Neutrophil (primary cell): ENCODE measurements at regions not wholly inside any gene's neighbourhood (a gene's known extent, or its start where the extent isn't known, plus 50 kb on each side); places are given as distances from the start of the nearest gene placed in this dataset.
A peak's percentile ranks its signal among the peaks of the same experiment; 100 is the strongest.

ENCODE experiments used
- H3K27ac ChIP-seq: fragments of 200-600 bp; sonication (generic); 2 replicates; pipeline ENCODE4 v1.5.1; 2016; ENCODE audit warnings: mild to moderate bottlenecking, moderate library complexity
- H3K27me3 ChIP-seq: fragments of 200-600 bp; sonication (generic); 2 replicates; pipeline ENCODE4 v1.6.0; 2016; ENCODE audit warnings: mild to moderate bottlenecking
- H3K36me3 ChIP-seq: fragments of 200-600 bp; sonication (generic); 2 replicates; pipeline ENCODE4 v1.5.1; 2017
- H3K4me1 ChIP-seq, 2 experiments: fragments of 200-600 bp in 1 of 2; sonication (generic) in 1 of 2; 1 replicate in 1 of 2; 2 replicates in 1 of 2; pipeline versions ENCODE4 v1.5.1 to v1.6.1; 2013 to 2016; ENCODE audit warnings: low read depth in 1 of 2, low read length in 1 of 2, mild to moderate bottlenecking in 1 of 2, moderate library complexity in 1 of 2; ENCODE audit not compliant: control insufficient read depth in 1 of 2, insufficient read depth in 1 of 2
- H3K4me3 ChIP-seq, 2 experiments: fragments of 200-600 bp in 1 of 2; sonication (generic) in 1 of 2; 1 replicate in 1 of 2; 2 replicates in 1 of 2; pipeline ENCODE4 v1.5.1; 2013 to 2016; ENCODE audit warnings: low read depth in 1 of 2, low read length in 1 of 2, mild to moderate bottlenecking in 1 of 2, moderate library complexity in 1 of 2
- H3K9me3 ChIP-seq: fragments of 200-600 bp; sonication (generic); 2 replicates; pipeline ENCODE4 v1.5.1; 2016
- TF ChIP-seq, protein P1 (sequence below): fragments of 200-600 bp; sonication (generic); IDR thresholded peaks from 2 replicates; pipeline ENCODE4 v1.5.1; 2016; ENCODE audit warnings: antibody characterized with exemption

DNA sequence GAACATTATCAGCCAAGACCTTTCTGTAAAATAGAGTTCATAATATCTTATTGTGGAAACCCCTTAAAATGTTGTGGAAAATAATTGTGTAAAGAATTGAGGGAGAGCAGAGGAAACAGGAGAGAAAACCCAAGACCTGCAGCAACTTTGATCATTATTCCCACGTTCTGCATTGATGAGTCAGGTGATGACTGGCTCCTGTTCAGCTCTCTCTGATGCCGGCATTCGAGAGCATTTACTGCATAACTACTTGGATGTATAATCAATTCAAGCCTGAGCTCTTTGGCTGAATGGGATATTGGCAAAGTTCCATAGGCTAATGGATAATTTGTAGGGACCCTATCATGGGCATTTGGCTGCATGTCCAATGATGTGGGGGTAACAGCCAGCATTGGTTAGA is 176.3 kb upstream of the ARID2 start:
- H3K27ac ChIP-seq: no peak overlapping the region
- TF ChIP-seq, protein P1, sequence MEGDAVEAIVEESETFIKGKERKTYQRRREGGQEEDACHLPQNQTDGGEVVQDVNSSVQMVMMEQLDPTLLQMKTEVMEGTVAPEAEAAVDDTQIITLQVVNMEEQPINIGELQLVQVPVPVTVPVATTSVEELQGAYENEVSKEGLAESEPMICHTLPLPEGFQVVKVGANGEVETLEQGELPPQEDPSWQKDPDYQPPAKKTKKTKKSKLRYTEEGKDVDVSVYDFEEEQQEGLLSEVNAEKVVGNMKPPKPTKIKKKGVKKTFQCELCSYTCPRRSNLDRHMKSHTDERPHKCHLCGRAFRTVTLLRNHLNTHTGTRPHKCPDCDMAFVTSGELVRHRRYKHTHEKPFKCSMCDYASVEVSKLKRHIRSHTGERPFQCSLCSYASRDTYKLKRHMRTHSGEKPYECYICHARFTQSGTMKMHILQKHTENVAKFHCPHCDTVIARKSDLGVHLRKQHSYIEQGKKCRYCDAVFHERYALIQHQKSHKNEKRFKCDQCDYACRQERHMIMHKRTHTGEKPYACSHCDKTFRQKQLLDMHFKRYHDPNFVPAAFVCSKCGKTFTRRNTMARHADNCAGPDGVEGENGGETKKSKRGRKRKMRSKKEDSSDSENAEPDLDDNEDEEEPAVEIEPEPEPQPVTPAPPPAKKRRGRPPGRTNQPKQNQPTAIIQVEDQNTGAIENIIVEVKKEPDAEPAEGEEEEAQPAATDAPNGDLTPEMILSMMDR: no peak

DNA sequence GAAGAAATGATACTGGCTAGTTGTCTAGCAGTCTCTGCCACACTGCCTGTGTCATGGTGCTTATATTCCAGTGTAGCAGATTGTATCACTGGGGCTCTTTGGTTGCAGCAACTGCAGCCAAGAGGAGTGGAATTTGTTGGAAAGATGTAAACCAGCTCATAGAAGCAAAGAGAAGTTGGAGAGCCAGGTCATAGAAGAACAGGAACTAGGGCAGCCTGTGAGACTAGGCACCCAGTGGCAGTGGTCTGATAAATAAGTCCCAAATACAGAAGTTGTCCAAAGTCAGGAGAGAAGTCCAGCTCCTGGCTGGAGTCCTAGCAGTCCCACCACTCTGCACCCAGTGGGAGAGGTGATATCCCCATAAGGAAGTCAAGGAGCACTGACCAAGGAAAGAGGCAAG is 172.5 kb upstream of the ARID2 start:
- TF ChIP-seq, protein P1: no peak
- peak overlapping the region; percentile 33 for H3K27ac ChIP-seq
- peaks cover 0 to 4% of the 10 kb centered on the region in 2 experiments for H3K4me1 ChIP-seq

More for the DNA sequence above, 176.3 kb upstream of the ARID2 start:
- H3K36me3 ChIP-seq: no peaks in the 10 kb centered on the region
- H3K4me1 ChIP-seq: peaks cover 0 to 4% of the 10 kb centered on the region in 2 experiments
- no peak overlapping the region for H3K4me3 ChIP-seq
- H3K27me3 ChIP-seq: no peaks in the 10 kb centered on the region
- no peaks in the 10 kb centered on the region for H3K9me3 ChIP-seq

DNA sequence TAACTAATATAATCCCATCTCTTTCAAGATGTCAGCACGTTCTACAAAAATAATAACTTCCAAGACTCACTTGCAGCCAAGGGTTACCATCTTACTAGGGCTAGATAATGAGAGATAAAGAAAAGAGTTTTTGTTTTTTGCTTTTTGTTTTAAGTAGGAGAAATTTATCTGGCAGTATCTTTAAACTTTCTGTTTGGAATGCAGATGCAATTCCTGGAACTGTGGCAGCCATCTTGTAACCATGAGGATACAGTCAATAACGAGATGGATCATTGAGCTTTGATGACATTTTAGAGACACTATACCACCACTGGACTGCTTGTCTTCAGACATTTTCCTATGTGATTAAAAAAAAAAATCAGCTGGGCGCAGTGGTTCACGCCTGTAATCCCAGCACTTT is 171.2 kb upstream of the ARID2 start:
- Histone ChIP-seq H3K4me3 (no peak overlapping the region), H3K9me3 (no peaks in the 10 kb centered on the region), H3K27me3 (no peaks in the 10 kb centered on the region), H3K36me3 (no peaks in the 10 kb centered on the region), H3K27ac (no peak overlapping the region), H3K4me1 (peaks cover 0 to 4% of the 10 kb centered on the region in 2 experiments)
- TF ChIP-seq, protein P1: no peak

More for the DNA sequence above, 172.5 kb upstream of the ARID2 start:
- Histone ChIP-seq H3K9me3 (no peaks in the 10 kb centered on the region), H3K27me3 (no peaks in the 10 kb centered on the region), H3K36me3 (no peaks in the 10 kb centered on the region), H3K4me3 (no peak overlapping the region)

DNA sequence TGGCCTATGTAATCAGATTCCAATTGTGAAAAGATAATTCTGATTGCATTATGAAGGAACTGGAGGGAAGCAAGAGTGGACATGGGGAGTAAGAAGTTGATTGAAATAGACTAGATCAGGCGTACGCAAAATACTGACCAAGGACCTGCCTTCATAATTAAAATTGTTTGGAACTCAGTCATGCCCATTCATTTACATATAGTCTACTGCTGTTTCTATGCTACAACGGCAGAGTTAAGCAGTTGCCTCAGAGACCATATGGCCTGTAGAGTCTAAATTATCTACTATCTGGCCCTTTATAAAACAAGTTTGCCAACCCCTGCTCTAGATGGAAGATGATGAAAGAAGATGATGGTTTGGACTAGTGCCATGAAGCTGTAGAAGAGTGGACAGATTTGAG is 170.0 kb upstream of the ARID2 start:
- no peaks in the 10 kb centered on the region for H3K36me3 ChIP-seq
- H3K27ac ChIP-seq: no peak overlapping the region
- H3K4me3 ChIP-seq: no peak overlapping the region
- no peaks in the 10 kb centered on the region for H3K9me3 ChIP-seq
- H3K4me1 ChIP-seq: peaks cover 0 to 4% of the 10 kb centered on the region in 2 experiments
- H3K27me3 ChIP-seq: no peaks in the 10 kb centered on the region
- TF ChIP-seq, protein P1: no peak

DNA sequence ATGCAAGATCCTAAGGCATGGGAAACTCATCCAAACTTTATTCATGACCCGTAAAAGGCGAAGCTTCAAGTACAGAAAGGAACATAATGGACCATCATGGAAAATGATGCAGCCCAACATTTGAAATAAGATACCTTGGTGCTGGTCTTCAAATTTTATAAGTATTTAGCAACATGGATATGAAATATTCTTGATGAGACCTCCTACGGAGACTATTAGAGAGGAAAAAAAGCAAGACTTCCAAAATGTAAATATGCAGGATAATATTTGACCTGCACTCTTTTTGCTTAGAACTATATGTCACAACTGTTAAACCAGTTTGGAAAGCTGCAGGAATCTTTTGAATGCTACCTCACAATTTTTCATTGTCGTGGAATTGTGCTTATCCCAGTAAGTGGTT is 168.8 kb upstream of the ARID2 start:
- no peaks in the 10 kb centered on the region for H3K36me3 ChIP-seq
- TF ChIP-seq, protein P1: no peak
- peaks cover 0 to 4% of the 10 kb centered on the region in 2 experiments for H3K4me1 ChIP-seq
- H3K27me3 ChIP-seq: no peaks in the 10 kb centered on the region
- H3K4me3 ChIP-seq: no peak overlapping the region
- no peak overlapping the region for H3K27ac ChIP-seq
- H3K9me3 ChIP-seq: no peaks in the 10 kb centered on the region

DNA sequence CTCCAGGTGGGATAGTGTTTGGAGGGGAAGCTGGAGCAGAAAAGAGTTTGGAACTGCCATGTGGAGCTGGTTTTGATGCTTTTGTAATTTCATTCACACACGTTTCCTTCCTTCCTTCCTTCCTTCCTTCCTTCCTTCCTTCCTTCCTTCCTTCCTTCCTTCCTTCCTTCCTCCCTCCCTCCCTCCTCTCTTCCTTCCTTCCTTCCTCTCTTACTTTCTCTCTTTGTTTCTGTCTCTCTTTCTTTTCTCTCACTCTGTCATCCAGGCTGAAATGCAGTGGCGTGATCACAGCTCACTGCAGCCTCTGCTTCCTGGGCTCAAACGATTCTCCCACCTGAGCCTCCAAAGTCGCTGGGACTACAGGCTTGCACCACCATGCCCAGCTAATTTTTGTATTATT is 168.0 kb upstream of the ARID2 start:
- H3K9me3 ChIP-seq: no peaks in the 10 kb centered on the region
- no peak overlapping the region for H3K4me3 ChIP-seq
- no peak overlapping the region for H3K27ac ChIP-seq
- no peaks in the 10 kb centered on the region for H3K36me3 ChIP-seq
- no peaks in the 10 kb centered on the region for H3K27me3 ChIP-seq
- peaks cover 0 to 4% of the 10 kb centered on the region in 2 experiments for H3K4me1 ChIP-seq
- TF ChIP-seq, protein P1: no peak
